ENCODE measurements at regions not wholly inside any gene's neighbourhood (a gene's known extent, or its start where the extent isn't known, plus 50 kb on each side); places are given as distances from the start of the nearest gene placed in this dataset.

DNA sequence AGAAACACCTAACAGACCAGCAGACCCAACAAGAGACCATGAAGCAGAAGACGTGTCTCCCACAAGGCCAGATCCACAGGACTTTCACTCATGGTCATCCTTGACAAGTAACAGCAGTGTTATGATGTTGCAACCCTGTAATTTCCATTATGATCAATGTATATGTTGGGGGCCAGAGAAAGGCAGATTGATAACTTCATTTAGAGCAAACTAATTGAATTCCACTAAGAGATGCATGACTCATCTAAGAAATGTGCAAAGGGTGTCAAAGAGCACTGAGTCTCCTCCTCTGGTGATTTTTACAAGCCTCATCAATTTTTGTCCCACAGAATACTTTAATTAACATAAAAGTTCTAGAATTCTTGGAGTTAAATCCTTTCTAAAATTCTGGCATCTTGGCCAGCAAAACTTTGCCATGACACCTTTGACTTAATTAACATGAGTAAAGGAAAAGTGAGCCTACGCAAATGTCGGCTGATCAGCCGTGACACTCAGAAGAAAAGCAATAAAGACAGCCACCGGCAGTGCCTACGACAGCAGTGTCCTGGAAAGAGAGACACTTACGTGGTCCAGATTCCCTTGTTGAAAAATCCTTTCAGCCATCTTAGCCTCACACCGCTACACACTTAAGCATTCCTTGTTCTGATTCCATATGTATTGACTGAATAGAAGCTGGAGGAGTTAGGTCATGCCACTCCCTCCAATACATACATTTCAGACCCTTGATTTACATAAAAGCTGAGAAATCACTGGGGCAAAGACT is 370.2 kb upstream of the CCDC196 start:
- TF ChIP-seq, protein P1, sequence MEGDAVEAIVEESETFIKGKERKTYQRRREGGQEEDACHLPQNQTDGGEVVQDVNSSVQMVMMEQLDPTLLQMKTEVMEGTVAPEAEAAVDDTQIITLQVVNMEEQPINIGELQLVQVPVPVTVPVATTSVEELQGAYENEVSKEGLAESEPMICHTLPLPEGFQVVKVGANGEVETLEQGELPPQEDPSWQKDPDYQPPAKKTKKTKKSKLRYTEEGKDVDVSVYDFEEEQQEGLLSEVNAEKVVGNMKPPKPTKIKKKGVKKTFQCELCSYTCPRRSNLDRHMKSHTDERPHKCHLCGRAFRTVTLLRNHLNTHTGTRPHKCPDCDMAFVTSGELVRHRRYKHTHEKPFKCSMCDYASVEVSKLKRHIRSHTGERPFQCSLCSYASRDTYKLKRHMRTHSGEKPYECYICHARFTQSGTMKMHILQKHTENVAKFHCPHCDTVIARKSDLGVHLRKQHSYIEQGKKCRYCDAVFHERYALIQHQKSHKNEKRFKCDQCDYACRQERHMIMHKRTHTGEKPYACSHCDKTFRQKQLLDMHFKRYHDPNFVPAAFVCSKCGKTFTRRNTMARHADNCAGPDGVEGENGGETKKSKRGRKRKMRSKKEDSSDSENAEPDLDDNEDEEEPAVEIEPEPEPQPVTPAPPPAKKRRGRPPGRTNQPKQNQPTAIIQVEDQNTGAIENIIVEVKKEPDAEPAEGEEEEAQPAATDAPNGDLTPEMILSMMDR (IDR thresholded peaks at IDR 0.05): no peak
- no peak for TF ChIP-seq EZH2 (IDR thresholded peaks at IDR 0.05)

Data from neural progenitor cell (in vitro differentiated cells).